ENCODE measurements at regions not wholly inside any gene's neighbourhood (a gene's known extent, or its start where the extent isn't known, plus 50 kb on each side); places are given as distances from the start of the nearest gene placed in this dataset.
"Not testable (repeated sequence)": the region's sequence is repeated elsewhere in the genome, so short reads cannot be mapped to it uniquely, and the experiment has no call there.

DNA sequence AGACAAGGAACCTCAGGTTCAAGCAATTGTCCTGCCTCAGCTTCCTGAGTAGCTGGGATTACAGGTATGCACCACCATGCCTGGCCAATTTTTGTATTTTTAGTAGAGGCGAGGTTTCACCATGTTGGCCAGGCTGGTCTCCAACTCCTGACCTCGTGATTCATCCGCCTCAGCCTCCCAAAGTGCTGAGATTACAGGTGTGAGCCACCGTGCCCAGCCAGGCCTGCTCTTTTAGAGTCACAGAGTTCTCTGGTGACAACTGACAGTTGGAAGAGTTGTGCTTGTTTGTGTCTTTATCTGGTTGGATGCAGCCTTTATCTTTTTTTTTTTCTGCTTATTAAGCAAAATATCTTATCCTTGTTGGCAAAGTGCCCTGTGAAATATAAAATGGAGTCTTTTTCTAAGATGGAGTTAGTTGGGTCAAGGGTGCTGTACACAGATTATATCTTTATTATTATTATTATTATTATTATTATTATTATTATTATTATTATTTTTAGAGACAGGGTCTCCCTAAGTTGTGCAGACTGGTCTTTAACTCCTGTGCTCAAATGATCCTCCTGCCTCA lies 86.5 kb upstream of the ABHD2 start:
- not testable (repeated sequence) for H2AFZ ChIP-seq (ENCODE audit: low read depth, low read length); H3K4me3 ChIP-seq (ENCODE audit: low read length); H3K9me3 ChIP-seq (ENCODE audit: low read length); H3K9ac ChIP-seq (ENCODE audit: low read length); H3K79me2 ChIP-seq (replicated peaks; ENCODE audit: insufficient read depth, low read length); H3F3A ChIP-seq (ENCODE audit: insufficient read depth, low read length, poor library complexity, severe bottlenecking); H4K20me1 ChIP-seq (ENCODE audit: insufficient read depth); H3K4me2 ChIP-seq (ENCODE audit: low read length); H3K36me3 ChIP-seq (ENCODE audit: insufficient read depth, low read length); H3K9me2 ChIP-seq (ENCODE audit: insufficient read depth, low read length); H3K27ac ChIP-seq (ENCODE audit: low read length); H3K27me3 ChIP-seq (ENCODE audit: insufficient read depth, low read depth, low read length)

DNA sequence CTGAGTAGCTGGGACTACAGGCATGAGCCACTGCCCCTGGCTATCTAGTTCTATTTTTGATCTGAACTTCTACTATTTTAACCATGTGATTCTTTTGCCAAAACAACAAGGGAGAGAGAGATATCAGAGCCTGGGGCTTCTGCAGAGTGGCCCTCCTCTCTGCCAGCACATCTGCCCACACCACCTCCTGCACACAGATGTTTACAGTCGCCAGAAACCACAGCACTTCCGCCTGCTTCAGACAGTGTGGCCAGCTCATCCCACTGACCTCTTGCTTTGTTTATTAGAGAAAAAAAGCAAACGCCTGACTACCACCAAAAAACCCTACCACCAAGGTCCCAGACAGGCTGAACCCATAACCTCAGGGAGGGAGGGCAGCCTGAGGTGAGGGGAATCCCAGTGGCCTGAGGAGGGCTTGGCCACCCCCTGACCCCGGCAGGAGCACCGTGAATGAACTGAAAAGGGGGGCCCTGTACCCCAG lies 85.9 kb upstream of the ABHD2 start:
- H3K27ac ChIP-seq (ENCODE audit: low read length): no peak overlapping the region
- no peaks in the 10 kb centered on the region for H3K79me2 ChIP-seq (replicated peaks; ENCODE audit: insufficient read depth, low read length)
- H3K4me3 ChIP-seq (ENCODE audit: low read length): no peak overlapping the region
- no peaks in the 10 kb centered on the region for H3K9me2 ChIP-seq (ENCODE audit: insufficient read depth, low read length)
- TF ChIP-seq RAD21 (conservative IDR thresholded peaks at IDR 0.05) (no peak), TAF1 (IDR thresholded peaks at IDR 0.05; ENCODE audit: low read depth) (no peak), POLR2AphosphoS5 (IDR thresholded peaks at IDR 0.05) (no peak), EZH2 (IDR thresholded peaks at IDR 0.05; ENCODE audit: borderline replicate concordance, insufficient read depth, low read length, poor library complexity, severe bottlenecking) (no peak), SMC3 (conservative IDR thresholded peaks at IDR 0.05; ENCODE audit: poor library complexity) (no peak), EP300 (conservative IDR thresholded peaks at IDR 0.05; ENCODE audit: poor library complexity, severe bottlenecking) (no peak), MXI1 (conservative IDR thresholded peaks at IDR 0.05; ENCODE audit: poor library complexity, severe bottlenecking) (no peak)
- TF ChIP-seq, protein P1, sequence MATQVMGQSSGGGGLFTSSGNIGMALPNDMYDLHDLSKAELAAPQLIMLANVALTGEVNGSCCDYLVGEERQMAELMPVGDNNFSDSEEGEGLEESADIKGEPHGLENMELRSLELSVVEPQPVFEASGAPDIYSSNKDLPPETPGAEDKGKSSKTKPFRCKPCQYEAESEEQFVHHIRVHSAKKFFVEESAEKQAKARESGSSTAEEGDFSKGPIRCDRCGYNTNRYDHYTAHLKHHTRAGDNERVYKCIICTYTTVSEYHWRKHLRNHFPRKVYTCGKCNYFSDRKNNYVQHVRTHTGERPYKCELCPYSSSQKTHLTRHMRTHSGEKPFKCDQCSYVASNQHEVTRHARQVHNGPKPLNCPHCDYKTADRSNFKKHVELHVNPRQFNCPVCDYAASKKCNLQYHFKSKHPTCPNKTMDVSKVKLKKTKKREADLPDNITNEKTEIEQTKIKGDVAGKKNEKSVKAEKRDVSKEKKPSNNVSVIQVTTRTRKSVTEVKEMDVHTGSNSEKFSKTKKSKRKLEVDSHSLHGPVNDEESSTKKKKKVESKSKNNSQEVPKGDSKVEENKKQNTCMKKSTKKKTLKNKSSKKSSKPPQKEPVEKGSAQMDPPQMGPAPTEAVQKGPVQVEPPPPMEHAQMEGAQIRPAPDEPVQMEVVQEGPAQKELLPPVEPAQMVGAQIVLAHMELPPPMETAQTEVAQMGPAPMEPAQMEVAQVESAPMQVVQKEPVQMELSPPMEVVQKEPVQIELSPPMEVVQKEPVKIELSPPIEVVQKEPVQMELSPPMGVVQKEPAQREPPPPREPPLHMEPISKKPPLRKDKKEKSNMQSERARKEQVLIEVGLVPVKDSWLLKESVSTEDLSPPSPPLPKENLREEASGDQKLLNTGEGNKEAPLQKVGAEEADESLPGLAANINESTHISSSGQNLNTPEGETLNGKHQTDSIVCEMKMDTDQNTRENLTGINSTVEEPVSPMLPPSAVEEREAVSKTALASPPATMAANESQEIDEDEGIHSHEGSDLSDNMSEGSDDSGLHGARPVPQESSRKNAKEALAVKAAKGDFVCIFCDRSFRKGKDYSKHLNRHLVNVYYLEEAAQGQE (IDR thresholded peaks at IDR 0.05; ENCODE audit: borderline replicate concordance): no peak
- TF ChIP-seq, protein P2, sequence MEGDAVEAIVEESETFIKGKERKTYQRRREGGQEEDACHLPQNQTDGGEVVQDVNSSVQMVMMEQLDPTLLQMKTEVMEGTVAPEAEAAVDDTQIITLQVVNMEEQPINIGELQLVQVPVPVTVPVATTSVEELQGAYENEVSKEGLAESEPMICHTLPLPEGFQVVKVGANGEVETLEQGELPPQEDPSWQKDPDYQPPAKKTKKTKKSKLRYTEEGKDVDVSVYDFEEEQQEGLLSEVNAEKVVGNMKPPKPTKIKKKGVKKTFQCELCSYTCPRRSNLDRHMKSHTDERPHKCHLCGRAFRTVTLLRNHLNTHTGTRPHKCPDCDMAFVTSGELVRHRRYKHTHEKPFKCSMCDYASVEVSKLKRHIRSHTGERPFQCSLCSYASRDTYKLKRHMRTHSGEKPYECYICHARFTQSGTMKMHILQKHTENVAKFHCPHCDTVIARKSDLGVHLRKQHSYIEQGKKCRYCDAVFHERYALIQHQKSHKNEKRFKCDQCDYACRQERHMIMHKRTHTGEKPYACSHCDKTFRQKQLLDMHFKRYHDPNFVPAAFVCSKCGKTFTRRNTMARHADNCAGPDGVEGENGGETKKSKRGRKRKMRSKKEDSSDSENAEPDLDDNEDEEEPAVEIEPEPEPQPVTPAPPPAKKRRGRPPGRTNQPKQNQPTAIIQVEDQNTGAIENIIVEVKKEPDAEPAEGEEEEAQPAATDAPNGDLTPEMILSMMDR (IDR thresholded peaks at IDR 0.05; ENCODE audit: poor library complexity, severe bottlenecking): no peak
- no peak overlapping the region for H3K4me2 ChIP-seq (ENCODE audit: low read length)
- no peaks in the 10 kb centered on the region for H3K27me3 ChIP-seq (ENCODE audit: insufficient read depth, low read depth, low read length)
- no peak overlapping the region for H2AFZ ChIP-seq (ENCODE audit: low read depth, low read length)
- H3K36me3 ChIP-seq (ENCODE audit: insufficient read depth, low read length): no peaks in the 10 kb centered on the region
- H3K9ac ChIP-seq (ENCODE audit: low read length): no peak overlapping the region
- H4K20me1 ChIP-seq (ENCODE audit: insufficient read depth): no peaks in the 10 kb centered on the region
- no peaks in the 10 kb centered on the region for H3F3A ChIP-seq (ENCODE audit: insufficient read depth, low read length, poor library complexity, severe bottlenecking)
- H3K9me3 ChIP-seq (ENCODE audit: low read length): no peaks in the 10 kb centered on the region

DNA sequence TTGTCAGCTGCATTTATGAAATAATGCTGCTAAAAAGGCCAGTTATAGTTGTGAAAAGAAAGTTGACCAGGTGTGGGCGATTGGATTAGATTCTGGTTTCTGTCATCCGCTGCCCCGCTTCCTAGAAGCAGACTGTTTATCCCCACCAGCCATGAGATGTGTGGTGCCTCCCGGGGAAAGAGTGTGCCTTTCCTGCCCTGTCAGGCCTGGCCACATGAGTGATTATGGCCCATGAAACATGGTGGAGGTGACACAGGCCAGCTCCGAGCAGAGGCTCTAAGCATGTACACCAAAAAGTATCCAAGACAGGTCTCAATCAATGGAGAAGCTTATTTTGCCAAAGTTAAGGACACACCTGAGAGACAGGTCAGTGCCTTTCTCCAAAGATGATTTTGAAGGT lies 85.4 kb upstream of the ABHD2 start:
- Histone ChIP-seq H3K9me3 (ENCODE audit: low read length) (no peaks in the 10 kb centered on the region), H3K79me2 (replicated peaks; ENCODE audit: insufficient read depth, low read length) (no peaks in the 10 kb centered on the region), H2AFZ (ENCODE audit: low read depth, low read length) (no peak overlapping the region), H3K9ac (ENCODE audit: low read length) (no peak overlapping the region), H3K9me2 (ENCODE audit: insufficient read depth, low read length) (no peaks in the 10 kb centered on the region), H4K20me1 (ENCODE audit: insufficient read depth) (no peaks in the 10 kb centered on the region), H3K36me3 (ENCODE audit: insufficient read depth, low read length) (no peaks in the 10 kb centered on the region), H3F3A (ENCODE audit: insufficient read depth, low read length, poor library complexity, severe bottlenecking) (no peaks in the 10 kb centered on the region), H3K27ac (ENCODE audit: low read length) (no peak overlapping the region), H3K4me2 (ENCODE audit: low read length) (no peak overlapping the region), H3K4me3 (ENCODE audit: low read length) (no peak overlapping the region), H3K27me3 (ENCODE audit: insufficient read depth, low read depth, low read length) (no peaks in the 10 kb centered on the region)
- TF ChIP-seq TAF1 (IDR thresholded peaks at IDR 0.05; ENCODE audit: low read depth) (no peak), EZH2 (IDR thresholded peaks at IDR 0.05; ENCODE audit: borderline replicate concordance, insufficient read depth, low read length, poor library complexity, severe bottlenecking) (no peak), RAD21 (conservative IDR thresholded peaks at IDR 0.05) (no peak), MXI1 (conservative IDR thresholded peaks at IDR 0.05; ENCODE audit: poor library complexity, severe bottlenecking) (no peak), POLR2AphosphoS5 (IDR thresholded peaks at IDR 0.05) (no peak), EP300 (conservative IDR thresholded peaks at IDR 0.05; ENCODE audit: poor library complexity, severe bottlenecking) (no peak), SMC3 (conservative IDR thresholded peaks at IDR 0.05; ENCODE audit: poor library complexity) (no peak)
- TF ChIP-seq, protein P1 (IDR thresholded peaks at IDR 0.05; ENCODE audit: borderline replicate concordance): no peak
- TF ChIP-seq, protein P2 (IDR thresholded peaks at IDR 0.05; ENCODE audit: poor library complexity, severe bottlenecking): no peak
